Prostate gland (tissue), 2 donors: ENCODE measurements at regions not wholly inside any gene's neighbourhood (a gene's known extent, or its start where the extent isn't known, plus 50 kb on each side); places are given as distances from the start of the nearest gene placed in this dataset.

Experiments
- POLR2A ChIP-seq: fragments of 450-650 bp; IDR thresholded peaks from one replicate; pipeline ENCODE4 v1.6.1; 2016; ENCODE audit warnings: antibody characterized with exemption, mild to moderate bottlenecking
- TF ChIP-seq, protein P1 (sequence below), 4 experiments: fragments of 200-600 bp in 2 of 4; fragments of 450-650 bp in 2 of 4; sonication (generic) in 2 of 4; IDR thresholded peaks; 1 replicate in 3 of 4; 2 replicates in 1 of 4; pipeline ENCODE4 v1.5.1; 2016 to 2019; ENCODE audit warnings: antibody characterized with exemption in 4 of 4, mild to moderate bottlenecking in 2 of 4, moderate library complexity in 2 of 4

- TF ChIP-seq POLR2A: no peak
- TF ChIP-seq, protein P1, sequence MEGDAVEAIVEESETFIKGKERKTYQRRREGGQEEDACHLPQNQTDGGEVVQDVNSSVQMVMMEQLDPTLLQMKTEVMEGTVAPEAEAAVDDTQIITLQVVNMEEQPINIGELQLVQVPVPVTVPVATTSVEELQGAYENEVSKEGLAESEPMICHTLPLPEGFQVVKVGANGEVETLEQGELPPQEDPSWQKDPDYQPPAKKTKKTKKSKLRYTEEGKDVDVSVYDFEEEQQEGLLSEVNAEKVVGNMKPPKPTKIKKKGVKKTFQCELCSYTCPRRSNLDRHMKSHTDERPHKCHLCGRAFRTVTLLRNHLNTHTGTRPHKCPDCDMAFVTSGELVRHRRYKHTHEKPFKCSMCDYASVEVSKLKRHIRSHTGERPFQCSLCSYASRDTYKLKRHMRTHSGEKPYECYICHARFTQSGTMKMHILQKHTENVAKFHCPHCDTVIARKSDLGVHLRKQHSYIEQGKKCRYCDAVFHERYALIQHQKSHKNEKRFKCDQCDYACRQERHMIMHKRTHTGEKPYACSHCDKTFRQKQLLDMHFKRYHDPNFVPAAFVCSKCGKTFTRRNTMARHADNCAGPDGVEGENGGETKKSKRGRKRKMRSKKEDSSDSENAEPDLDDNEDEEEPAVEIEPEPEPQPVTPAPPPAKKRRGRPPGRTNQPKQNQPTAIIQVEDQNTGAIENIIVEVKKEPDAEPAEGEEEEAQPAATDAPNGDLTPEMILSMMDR (IDR thresholded peaks at IDR 0.05): no peak
These were observed 124.4 kb downstream of the DAD1 start for GRCh38 chr14:22464422-22465142.
